ENCODE measurements at regions not wholly inside any gene's neighbourhood (a gene's known extent, or its start where the extent isn't known, plus 50 kb on each side); places are given as distances from the start of the nearest gene placed in this dataset.

GRCh38 chr5:162324328-162324727 is 256.8 kb downstream of the GABRG2 start:
- no peak for TF ChIP-seq MYC (IDR thresholded peaks at IDR 0.05; ENCODE audit: low read depth, low read length)
- no peak for TF ChIP-seq POLR2A (IDR thresholded peaks at IDR 0.05; ENCODE audit: extremely low read depth, insufficient read length)
- TF ChIP-seq MAX (IDR thresholded peaks at IDR 0.05; ENCODE audit: low read depth, low read length): no peak
- TF ChIP-seq CTCF (IDR thresholded peaks at IDR 0.05; ENCODE audit: low read depth, low read length): no peak
- no peak for DNase-seq (ENCODE audit: low read depth)
- no peak overlapping the region for H3K4me3 ChIP-seq (ENCODE audit: low read depth, low read length)

GRCh38 chr5:162325143-162325727 is 257.7 kb downstream of the GABRG2 start:
- no peak for TF ChIP-seq MAX (IDR thresholded peaks at IDR 0.05; ENCODE audit: low read depth, low read length)
- no peak for TF ChIP-seq POLR2A (IDR thresholded peaks at IDR 0.05; ENCODE audit: extremely low read depth, insufficient read length)
- no peak for DNase-seq (ENCODE audit: low read depth)
- H3K4me3 ChIP-seq (ENCODE audit: low read depth, low read length): no peak overlapping the region

GRCh38 chr5:162334944-162335343 is 267.4 kb downstream of the GABRG2 start:
- DNase-seq (ENCODE audit: low read depth): no peak
- no peak for TF ChIP-seq CTCF (IDR thresholded peaks at IDR 0.05; ENCODE audit: low read depth, low read length)
- TF ChIP-seq POLR2A (IDR thresholded peaks at IDR 0.05; ENCODE audit: extremely low read depth, insufficient read length): no peak
- TF ChIP-seq MAX (IDR thresholded peaks at IDR 0.05; ENCODE audit: low read depth, low read length): no peak
- no peak for TF ChIP-seq MYC (IDR thresholded peaks at IDR 0.05; ENCODE audit: low read depth, low read length)

GRCh38 chr5:162360373-162360931 is 292.9 kb downstream of the GABRG2 start:
- H3K4me3 ChIP-seq (ENCODE audit: low read depth, low read length): no peak overlapping the region
- no peak for DNase-seq (ENCODE audit: low read depth)
- no peak for TF ChIP-seq MYC (IDR thresholded peaks at IDR 0.05; ENCODE audit: low read depth, low read length)
- TF ChIP-seq MAX (IDR thresholded peaks at IDR 0.05; ENCODE audit: low read depth, low read length): no peak
- TF ChIP-seq POLR2A (IDR thresholded peaks at IDR 0.05; ENCODE audit: extremely low read depth, insufficient read length): no peak
- TF ChIP-seq CTCF (IDR thresholded peaks at IDR 0.05; ENCODE audit: low read depth, low read length): no peak

More at GRCh38 chr5:162334944-162335343, 267.4 kb downstream of the GABRG2 start:
- H3K4me3 ChIP-seq (ENCODE audit: low read depth, low read length): no peak overlapping the region

GRCh38 chr5:162372256-162372655 is 304.7 kb downstream of the GABRG2 start:
- DNase-seq (ENCODE audit: low read depth): no peak
- no peak overlapping the region for H3K4me3 ChIP-seq (ENCODE audit: low read depth, low read length)
- TF ChIP-seq POLR2A (IDR thresholded peaks at IDR 0.05; ENCODE audit: extremely low read depth, insufficient read length): no peak
- TF ChIP-seq MAX (IDR thresholded peaks at IDR 0.05; ENCODE audit: low read depth, low read length): no peak
- TF ChIP-seq MYC (IDR thresholded peaks at IDR 0.05; ENCODE audit: low read depth, low read length): no peak
- no peak for TF ChIP-seq CTCF (IDR thresholded peaks at IDR 0.05; ENCODE audit: low read depth, low read length)

- TF ChIP-seq MAX (IDR thresholded peaks at IDR 0.05; ENCODE audit: low read depth, low read length) (no peak), POLR2A (IDR thresholded peaks at IDR 0.05; ENCODE audit: extremely low read depth, insufficient read length) (no peak), MYC (IDR thresholded peaks at IDR 0.05; ENCODE audit: low read depth, low read length) (no peak), CTCF (IDR thresholded peaks at IDR 0.05; ENCODE audit: low read depth, low read length) (no peak)
- no peak for DNase-seq (ENCODE audit: low read depth)
- no peak overlapping the region for H3K4me3 ChIP-seq (ENCODE audit: low read depth, low read length)
Measured at GRCh38 chr5:162377895-162378294, 310.3 kb downstream of the GABRG2 start.

Data from NB4 (cell line).